Forelimb muscle (tissue), 1 donor: ENCODE measurements at regions not wholly inside any gene's neighbourhood (a gene's known extent, or its start where the extent isn't known, plus 50 kb on each side); places are given as distances from the start of the nearest gene placed in this dataset.
"Not testable (repeated sequence)": the region's sequence is repeated elsewhere in the genome, so short reads cannot be mapped to it uniquely, and the experiment has no call there.

Experiments
- DNase-seq: peaks from one replicate; pipeline ENCODE4 v3.0.0-alpha.2; 2013; ENCODE audit warnings: low read depth

DNA sequence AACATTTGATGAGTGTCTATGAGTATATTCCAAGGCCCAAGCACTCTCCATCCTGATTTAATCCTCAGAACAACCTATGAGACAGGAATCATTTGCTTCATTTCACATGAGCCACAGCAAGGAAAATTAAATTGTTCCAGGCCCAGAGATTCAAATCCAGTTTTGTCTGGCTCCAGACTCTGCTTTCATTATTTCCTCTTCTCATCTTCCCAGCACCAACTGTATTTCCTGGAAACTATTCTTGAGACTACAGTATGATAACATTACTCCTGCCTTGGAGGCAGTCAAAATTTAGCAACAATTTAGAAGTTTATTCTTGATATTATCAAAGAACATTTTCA lies 194.5 kb downstream of the ZNF608 start:
- no peak for DNase-seq

DNA sequence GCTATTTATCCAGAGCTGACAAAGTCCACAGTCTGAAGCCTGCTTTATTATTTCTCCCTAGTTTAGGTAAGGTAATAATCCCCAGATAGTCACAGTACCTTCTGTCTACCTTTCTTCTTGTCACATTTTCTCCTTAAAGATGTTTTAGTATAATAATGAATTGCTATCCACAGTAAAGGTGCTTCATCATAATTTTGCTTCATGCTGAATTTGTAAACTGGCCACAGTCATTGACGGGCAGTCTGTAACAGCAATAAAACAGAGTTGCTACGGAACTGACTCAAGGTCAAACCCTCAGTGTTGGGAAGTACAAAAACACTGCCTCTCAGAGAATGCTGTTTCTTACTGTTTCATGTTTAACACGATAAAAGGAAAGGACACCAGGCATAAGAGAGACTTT lies 195.7 kb downstream of the ZNF608 start:
- no peak for DNase-seq

DNA sequence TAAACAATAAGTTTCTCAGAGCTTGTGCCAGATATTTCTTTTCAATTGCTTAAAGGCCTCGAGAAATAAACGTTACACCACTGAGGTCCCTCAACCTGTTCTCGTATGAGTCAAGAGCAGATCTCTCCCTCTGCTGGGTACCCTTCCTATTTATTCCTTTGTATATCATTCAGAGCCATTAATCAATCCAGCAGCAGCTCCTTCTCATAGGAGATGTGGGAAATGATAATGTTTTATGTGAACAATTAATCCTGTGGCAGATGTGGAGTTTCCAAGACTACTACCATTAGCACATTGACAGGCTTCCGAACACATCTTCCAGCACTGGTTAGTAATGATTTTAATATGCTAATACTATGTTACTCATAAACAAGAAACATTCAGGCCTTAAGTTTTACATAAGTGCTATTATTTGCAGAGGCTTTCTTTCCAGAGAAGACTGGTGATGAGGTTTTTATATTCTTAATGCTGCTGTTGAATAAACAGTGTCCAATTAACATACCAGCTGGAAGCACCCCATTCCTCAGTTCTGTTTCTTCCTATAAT lies 196.5 kb downstream of the ZNF608 start:
- DNase-seq = no peak

DNA sequence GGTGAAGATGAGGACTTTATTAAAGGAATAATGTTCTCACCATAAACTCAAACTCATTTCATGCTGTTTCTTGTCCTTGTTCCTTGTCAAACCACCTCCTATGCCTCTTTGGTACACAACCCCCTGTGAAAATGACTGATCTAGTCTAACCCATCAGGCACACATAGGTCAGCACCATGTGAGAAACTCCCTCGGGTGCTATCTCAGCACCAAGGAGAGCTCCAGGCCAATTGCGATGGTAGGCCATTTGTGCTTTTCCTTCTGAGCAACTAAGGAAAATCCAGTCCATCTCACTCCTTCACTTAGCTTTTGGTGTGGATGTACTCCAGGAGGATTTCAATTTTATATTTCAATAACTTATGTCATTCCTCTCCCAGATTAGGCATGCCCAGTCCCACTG lies 199.8 kb downstream of the ZNF608 start:
- no peak for DNase-seq

DNA sequence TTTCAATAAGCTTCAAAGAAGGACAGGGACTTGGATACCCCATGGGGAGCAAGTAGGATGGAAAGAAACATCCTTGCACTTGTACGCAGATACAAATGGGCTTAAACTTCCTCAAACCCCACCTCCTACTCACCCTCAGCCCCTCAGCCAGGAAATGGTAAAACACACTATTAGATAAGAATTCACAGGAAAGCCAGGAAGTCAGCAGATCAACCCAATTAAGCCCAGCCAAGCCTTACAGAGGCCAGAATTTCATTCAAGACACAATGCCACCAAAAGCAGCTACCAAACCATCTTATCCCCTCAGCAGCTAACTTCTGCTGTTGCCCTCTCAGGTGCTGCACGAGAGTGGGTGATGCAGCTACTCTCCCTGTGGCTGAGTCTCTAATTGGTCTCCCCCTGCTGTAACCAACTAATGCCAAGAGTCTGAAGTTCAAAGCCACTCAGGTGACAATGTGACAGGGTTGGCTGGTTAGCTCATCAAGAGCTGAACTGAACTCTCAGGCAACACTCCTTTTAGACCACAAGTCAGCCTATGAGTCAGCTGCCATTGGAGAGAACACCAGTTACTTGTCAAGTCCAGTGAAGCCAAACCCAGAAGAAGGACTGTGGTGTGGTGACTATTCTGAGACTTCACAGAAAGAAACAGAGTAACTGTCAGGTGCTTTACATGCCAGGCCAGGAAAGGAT lies 201.9 kb downstream of the ZNF608 start:
- DNase-seq = no peak

DNA sequence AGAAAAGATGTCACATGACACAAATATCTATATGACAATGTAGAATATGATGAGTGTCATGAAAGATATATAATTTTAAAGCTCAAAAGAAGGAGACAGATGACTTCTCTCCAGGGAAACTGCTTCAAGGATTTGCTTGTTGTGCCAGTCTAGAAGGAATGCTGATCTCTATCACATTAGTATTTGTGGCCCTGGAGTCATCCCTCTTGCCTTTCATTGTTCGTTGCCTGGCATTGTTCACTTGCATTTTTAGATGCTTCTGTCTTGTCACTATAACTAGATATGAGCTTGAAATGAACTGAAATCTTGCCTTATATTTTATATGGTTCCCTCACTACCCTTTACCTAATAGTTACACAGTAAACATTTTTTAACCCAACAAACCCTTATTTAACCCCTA lies 207.5 kb downstream of the ZNF608 start:
- DNase-seq = no peak

DNA sequence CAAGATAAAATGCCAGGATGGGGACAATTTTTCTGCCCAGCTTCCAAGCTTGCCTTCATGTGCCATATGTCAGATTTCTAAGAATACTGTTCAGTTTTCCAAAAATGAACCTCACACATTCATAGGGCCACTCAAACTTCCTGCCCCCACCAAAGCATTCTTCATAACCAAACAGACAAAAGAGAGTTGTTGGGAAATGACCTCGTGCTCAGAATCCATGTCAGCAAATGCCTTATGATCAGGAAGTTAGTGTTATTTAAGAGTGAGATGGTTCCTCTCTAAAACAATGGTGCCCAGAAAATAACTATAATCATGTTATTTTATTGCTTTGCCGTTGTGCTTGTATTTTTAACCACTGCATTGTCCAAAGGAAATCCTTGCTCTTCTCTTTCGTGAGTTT lies 208.2 kb downstream of the ZNF608 start:
- DNase-seq = no peak

DNA sequence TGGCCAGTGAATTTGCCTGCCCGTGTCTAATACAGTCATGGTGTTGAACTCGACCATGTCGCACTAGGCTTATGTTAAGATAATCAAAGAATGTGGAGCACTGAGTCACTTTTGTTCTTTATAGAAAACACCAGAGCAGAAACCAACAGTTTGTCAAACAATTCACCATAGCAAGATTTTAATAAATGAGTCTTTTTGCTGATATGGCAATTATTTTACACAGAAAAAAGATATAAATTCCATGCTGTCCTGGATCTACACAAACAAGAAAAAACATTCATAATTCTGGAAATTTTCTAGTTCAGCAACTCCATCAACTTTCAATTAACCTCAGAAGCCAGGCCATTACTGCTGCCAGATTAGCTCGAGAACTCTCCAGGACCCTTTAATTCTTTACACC lies 208.9 kb downstream of the ZNF608 start:
- no peak for DNase-seq

DNA sequence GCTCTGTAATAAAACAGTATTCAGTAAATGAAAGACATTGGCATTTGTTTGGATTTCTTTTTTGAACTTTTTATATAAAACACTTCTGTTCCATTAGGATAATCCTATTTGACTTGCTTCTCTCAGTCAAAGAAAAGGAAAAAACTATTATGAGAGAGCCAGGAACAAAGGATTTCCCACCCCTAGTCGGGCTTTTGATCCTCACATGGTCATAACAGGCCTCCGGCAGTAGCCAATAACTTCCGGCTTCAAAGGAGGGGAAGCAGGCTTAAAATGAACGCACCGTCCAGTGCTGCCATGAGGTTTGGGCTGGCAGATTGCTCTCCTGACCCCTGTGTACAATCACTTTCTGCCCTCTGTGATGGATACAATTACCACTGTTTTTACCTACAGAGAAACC lies 209.3 kb downstream of the ZNF608 start:
- no peak for DNase-seq

DNA sequence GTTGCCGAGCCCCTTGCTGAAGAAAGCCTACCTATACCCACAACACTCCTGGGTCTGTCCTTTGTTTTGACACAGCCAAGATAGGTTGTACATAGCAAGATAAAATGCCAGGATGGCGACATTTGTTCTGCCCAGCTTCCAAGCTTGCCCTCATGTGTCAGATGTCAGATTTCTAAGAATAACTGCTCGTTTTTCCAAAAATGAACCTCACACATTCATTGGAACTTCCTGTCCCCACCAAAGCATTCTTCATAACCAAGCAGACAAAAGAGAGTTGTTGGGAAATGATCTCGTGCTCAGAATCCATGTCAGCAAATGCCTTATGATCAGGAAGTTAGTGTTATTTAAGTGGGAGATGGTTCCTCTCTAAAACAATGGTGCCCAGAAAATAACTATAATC lies 210.1 kb downstream of the ZNF608 start:
- DNase-seq = no peak

DNA sequence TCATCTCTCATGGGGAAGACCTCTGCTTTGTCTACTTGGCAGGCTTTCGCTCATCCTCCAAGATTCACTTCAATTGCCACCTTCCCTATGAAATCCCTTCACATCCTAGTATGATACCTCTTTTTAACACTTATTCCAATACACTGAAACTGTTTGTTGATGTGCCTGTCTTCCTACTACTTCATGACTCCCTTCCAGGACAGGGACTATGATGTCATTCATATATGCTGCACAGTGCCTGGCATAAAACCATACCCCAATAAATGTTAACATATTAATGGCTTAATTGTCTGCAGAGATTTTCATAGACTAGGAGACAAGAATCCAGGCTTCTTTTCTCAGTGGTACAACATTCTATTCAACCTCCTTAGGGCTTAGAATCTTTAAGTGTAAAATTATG lies 215.5 kb downstream of the ZNF608 start:
- no peak for DNase-seq

DNA sequence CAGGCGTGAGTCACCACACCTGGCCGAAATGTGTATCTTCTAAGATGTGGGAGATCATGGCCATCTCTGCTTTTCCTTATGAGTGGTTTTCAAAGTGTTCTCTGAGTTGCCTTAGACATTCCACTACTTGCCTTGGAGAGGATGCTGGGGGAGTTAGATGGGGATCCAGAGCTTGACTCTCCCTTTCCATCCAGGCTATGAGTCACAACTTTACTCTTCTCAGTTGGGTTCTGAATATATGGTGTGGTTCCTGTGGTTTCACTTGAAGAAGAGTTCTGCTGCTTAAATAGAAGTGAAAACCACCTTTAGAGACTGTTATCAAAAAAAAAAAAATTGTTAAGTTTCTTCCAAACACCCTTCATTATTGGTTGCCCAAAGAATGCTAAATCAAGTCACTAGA lies 217.6 kb downstream of the ZNF608 start:
- DNase-seq = no peak

DNA sequence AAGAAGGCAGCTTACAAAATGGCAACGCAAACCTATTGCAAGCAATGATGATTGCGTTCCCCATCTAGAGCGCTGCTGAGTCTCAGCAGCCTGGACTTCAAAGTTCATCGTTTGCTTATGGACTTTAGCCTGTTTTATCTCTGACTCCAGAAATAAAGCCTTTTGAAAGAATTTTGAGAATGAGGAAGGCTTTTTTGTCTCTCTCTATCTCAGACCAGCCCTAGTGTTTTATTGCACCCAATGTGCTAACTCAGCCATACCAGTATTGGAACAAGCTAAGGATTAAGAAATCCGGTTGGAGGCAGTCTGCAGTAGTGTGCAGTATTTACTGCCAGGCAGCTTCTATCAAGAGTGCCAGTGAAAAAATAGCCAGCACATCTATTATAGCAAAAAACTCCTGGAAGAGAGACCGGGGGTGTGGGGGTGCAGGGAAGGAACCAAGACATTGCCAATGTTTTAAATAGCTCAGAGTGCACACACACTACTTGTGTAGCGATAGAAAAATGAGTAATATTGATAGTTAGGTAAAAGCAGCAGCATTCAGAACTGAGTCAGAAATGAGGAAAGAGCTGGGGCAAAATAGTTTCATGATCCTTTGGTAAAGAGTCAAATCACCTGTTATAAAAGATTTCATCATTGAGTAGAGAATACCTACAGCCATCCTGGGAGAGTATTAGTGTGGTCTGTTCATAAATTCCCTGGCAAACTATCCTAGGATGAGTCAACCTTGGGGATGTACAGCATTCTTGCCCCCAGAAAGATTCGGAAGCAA lies 219.0 kb downstream of the ZNF608 start:
- no peak for DNase-seq

DNA sequence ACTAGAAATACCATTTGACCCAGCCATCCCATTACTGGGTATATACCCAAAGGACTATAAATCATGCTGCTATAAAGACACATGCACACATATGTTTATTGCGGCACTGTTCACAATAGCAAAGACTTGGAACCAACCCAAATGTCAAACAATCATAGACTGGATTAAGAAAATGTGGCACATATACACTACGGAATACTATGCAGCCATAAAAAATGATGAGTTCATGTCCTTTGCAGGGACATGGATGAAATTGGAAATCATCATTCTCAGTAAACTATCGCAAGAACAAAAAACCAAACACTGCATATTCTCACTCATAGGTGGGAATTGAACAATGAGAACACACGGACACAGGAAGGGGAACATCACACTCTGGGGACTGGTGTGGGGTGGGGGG lies 220.4 kb downstream of the ZNF608 start:
- DNase-seq = not testable (repeated sequence)

DNA sequence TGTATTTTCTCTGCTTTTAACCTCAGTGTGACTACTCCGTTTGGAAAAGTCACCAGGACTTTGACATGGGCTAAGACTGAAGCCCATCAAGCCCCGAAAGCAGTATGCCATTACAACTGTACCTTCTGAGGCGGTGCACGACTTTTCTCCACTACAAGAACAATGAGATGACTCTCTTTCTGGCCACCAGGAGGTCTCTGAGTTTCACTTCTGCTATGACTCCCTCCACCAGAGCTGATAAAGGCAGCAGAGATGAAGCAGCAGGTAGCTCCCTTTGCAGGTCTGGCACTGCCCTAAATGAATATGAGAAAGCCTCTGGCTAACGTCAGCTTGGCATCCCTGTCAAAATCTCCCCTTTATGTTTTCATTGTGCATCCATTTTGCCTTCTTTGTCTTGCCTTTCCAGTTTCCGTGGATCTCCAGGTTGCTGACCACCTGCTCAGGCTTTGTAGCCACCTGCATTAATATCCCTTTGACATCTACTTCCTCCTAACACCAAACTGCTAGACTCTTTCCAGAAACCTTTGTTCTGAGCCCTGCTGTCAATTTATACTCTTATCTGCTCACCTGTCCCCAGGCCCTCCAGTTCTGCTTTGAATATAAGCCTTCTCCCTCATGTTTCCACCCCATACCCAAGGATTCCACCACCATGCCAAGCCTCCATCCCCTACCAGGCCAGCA lies 221.7 kb downstream of the ZNF608 start:
- no peak for DNase-seq

DNA sequence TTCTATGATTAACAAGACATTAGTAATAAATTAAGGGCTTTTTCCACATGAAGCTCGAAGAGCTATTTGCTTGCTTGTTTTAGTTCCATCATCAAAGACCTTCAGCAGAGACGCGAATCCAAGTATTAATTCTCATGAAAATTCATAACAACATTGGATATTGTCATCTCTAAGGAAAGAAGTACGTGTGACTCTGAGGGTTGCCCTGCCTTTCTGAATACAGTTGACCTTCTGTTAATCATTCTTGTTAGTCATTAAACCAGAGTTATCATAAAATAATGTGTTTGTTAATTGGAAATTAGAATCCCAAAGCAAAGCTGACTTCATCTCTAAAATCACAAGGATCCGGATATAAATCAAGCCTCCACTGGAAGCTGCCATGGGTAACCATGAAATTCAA lies 222.5 kb downstream of the ZNF608 start:
- DNase-seq = no peak

DNA sequence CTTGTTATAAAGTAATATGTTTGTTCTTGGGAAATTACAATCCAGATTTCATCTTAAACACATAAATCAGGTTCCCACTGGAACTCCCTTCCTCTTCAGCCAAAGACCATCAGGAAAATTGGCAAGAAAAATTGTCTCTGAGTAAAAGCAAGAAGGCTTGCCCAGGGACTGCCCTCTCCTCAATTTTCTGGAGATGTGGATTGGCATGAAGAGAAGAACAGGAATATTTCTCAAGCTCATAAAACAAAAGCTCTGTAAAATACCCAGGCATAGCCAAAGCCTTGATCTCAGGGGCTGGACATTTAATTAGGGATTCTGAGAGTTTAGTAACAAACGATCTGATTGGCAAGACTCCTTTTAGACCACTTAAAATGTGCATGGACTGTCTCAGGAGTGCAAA lies 223.4 kb downstream of the ZNF608 start:
- no peak for DNase-seq

DNA sequence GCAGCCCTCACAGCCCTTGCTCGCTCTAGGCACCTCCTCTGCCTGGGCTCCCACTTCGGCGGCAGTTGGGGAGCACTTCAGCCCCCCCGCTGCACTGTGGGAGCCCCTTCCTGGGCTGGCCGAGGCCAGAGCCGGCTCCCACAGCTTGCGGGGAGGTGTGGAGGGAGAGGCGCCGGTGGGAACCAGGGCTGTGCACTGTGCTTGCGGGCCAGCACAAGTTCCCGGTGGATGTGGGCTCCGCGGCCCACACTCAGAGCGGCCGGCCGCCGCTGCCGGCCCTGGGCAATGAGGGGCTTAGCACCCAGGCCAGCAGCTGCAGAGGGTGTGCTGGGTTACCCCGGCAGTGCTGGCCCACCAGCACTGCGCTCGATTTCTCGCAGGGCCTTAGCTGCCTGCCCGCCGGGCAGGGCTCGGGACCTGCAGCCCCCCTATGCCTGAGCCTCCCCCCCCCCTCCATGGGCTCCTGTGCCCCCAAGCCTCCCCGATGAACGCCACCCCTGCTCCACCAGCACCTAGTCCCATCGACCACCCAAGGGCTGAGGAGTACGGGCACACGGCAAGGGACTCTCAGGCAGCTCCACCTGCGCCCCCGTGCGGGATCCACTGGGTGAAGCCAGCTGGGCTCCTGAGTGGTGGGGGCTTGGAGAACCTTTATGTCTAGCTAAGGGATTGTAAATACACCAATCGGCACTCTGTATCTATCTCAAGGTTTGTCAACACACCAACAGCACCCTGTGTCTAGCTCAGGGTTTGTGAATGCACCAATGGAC lies 224.8 kb downstream of the ZNF608 start:
- DNase-seq = no peak

DNA sequence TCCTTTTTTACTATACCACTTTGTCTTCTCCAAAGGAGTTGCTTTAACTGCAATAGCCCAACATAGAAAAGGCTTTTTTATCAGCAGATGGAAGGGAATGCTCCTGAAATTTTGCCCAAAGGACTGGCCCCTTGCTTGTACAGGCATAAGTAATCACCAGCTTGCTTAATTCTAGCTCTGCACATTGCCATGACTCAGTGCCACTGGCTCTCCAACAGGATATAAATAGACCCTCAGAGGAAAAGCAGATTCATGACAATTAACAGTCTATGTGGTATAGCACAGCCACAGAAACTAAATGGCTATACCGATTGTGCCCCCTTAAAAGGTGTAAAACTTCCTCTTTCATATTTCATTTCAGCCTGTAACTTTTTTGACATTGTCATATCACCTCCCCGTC lies 227.0 kb downstream of the ZNF608 start:
- DNase-seq = no peak

DNA sequence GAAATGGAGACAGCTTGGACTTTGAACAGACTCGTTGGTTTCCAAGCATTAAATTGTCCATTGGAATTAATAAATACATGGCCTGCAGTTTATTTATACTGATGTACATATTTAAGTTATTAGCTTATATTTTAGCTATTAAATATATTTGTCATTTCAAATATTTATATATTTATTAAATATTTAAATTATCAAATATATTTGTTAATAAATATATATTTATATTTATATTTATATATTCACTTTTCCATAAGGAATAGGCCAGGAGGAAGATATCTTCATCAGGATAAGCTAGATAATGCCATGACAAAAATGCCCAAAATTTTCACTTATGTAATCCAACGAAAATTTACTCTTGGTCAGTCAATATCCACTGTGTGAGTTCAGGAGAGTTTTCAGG lies 229.9 kb downstream of the ZNF608 start:
- DNase-seq = no peak

DNA sequence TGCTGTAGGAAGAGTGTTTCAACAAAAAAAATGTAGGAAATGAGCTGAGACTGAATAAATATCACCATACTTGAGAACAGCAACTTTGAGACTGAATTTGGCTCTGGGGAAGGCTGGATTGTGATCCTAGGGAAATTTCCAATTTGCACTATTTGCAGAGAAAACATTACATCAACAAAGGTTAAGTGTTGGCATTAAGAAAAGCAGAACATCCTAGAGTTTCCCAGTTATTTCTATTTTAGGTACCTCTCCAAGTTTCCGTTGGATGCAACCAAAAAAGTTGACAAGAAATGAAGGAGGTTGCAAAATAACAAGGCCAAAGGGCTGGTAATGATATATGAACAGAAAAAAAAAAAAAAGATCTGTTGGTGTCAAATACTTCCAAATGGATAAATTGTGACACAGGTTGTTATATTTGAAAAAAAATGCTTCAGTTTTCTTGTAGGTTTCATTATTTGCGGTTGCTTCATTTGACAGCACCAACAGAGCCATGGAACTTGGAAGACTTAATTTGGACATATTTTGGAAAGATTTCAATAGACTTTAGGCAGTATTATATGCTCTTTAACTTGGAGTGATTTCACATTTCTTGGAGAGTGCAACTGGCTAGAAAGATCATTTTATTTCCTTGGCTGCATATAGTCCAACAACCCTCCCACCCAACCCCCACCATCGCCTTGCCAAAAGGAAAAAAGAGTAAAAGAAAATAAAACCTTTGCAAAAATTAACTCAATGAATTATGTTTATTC lies 230.8 kb downstream of the ZNF608 start:
- DNase-seq = no peak
